ENCODE measurements at regions not wholly inside any gene's neighbourhood (a gene's known extent, or its start where the extent isn't known, plus 50 kb on each side); places are given as distances from the start of the nearest gene placed in this dataset.

DNA sequence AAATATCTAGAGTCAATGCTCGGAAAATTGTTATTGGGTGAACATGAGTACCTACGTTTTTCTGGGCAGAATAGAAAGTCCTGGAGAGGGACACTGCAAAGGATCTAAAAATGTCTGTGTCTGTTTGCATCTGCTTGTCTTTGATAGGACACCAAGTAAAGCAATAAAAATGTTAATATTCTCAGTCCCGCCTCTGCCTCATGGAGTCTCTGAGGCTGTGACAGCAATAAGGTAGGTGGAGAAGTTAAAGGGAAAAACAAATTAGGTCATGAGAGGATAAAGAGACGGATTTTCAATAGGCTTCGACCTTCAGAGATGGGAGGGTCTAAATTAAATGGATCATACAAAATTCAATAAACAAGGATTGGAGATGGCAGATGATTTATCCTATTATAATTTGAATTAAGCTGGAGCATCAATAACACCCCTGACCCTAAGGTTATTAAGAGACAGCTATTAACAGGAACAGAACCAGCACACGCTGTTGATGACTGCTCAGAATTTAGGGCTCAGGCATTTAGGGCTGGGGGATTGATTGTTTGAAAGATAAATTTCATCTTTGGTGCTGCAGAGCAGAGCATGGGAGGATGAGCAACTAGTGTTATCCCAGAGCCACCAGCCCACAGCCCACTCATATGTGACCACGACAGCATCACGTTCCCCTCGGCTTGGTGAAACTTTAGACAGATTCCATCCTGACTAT lies 620.3 kb upstream of the CDH4 start:
- TF ChIP-seq, protein P1, sequence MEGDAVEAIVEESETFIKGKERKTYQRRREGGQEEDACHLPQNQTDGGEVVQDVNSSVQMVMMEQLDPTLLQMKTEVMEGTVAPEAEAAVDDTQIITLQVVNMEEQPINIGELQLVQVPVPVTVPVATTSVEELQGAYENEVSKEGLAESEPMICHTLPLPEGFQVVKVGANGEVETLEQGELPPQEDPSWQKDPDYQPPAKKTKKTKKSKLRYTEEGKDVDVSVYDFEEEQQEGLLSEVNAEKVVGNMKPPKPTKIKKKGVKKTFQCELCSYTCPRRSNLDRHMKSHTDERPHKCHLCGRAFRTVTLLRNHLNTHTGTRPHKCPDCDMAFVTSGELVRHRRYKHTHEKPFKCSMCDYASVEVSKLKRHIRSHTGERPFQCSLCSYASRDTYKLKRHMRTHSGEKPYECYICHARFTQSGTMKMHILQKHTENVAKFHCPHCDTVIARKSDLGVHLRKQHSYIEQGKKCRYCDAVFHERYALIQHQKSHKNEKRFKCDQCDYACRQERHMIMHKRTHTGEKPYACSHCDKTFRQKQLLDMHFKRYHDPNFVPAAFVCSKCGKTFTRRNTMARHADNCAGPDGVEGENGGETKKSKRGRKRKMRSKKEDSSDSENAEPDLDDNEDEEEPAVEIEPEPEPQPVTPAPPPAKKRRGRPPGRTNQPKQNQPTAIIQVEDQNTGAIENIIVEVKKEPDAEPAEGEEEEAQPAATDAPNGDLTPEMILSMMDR (IDR thresholded peaks at IDR 0.05; ENCODE audit: low read length) = no peak
- TF ChIP-seq EZH2 (optimal IDR thresholded peaks at IDR 0.05; ENCODE audit: low read depth, low read length) = no peak
